ENCODE measurements at regions not wholly inside any gene's neighbourhood (a gene's known extent, or its start where the extent isn't known, plus 50 kb on each side); places are given as distances from the start of the nearest gene placed in this dataset.

- Histone ChIP-seq H3K4me1 (ENCODE audit: insufficient read depth, low read length, severe bottlenecking) (no peaks in the 10 kb centered on the region), H3F3A (ENCODE audit: insufficient read depth, low read length) (no peaks in the 10 kb centered on the region), H3K79me2 (ENCODE audit: insufficient read depth, low read length) (no peaks in the 10 kb centered on the region), H2AFZ (ENCODE audit: low read length) (no peak overlapping the region), H3K4me3 (ENCODE audit: low read depth, low read length, poor library complexity, severe bottlenecking) (no peak overlapping the region), H3K36me3 (ENCODE audit: insufficient read depth, low read length) (no peaks in the 10 kb centered on the region), H3K9me3 (ENCODE audit: low read length) (no peaks in the 10 kb centered on the region), H3K4me2 (ENCODE audit: low read length) (no peak overlapping the region), H3K27ac (ENCODE audit: low read depth, low read length, poor library complexity, severe bottlenecking) (no peak overlapping the region), H3K9ac (ENCODE audit: low read length) (no peak overlapping the region), H3K9me2 (ENCODE audit: low read depth, low read length) (no peaks in the 10 kb centered on the region), H4K20me1 (ENCODE audit: insufficient read depth, low read length) (no peaks in the 10 kb centered on the region), H3K27me3 (ENCODE audit: insufficient read depth, low read length) (no peaks in the 10 kb centered on the region)
- TF ChIP-seq EZH2 (IDR thresholded peaks at IDR 0.05; ENCODE audit: borderline replicate concordance, low read length), result no peak
- no peak for TF ChIP-seq CTCF (IDR thresholded peaks at IDR 0.05; ENCODE audit: low read length)
Measured at GRCh38 chr16:9443864-9444263, 352.4 kb downstream of the HAPSTR1 start.

- TF ChIP-seq CTCF (IDR thresholded peaks at IDR 0.05; ENCODE audit: low read length), result no peak
- no peak for TF ChIP-seq EZH2 (IDR thresholded peaks at IDR 0.05; ENCODE audit: borderline replicate concordance, low read length)
- H3K27me3 ChIP-seq (ENCODE audit: insufficient read depth, low read length), result no peaks in the 10 kb centered on the region
- no peak overlapping the region for H3K27ac ChIP-seq (ENCODE audit: low read depth, low read length, poor library complexity, severe bottlenecking)
- H3K9me2 ChIP-seq (ENCODE audit: low read depth, low read length), result no peaks in the 10 kb centered on the region
- no peaks in the 10 kb centered on the region for H3K36me3 ChIP-seq (ENCODE audit: insufficient read depth, low read length)
- H4K20me1 ChIP-seq (ENCODE audit: insufficient read depth, low read length), result no peaks in the 10 kb centered on the region
- no peak overlapping the region for H3K4me2 ChIP-seq (ENCODE audit: low read length)
- H3F3A ChIP-seq (ENCODE audit: insufficient read depth, low read length), result no peaks in the 10 kb centered on the region
- H3K9me3 ChIP-seq (ENCODE audit: low read length), result no peaks in the 10 kb centered on the region
- H3K4me3 ChIP-seq (ENCODE audit: low read depth, low read length, poor library complexity, severe bottlenecking), result no peak overlapping the region
- H2AFZ ChIP-seq (ENCODE audit: low read length), result no peak overlapping the region
- no peaks in the 10 kb centered on the region for H3K4me1 ChIP-seq (ENCODE audit: insufficient read depth, low read length, severe bottlenecking)
- no peaks in the 10 kb centered on the region for H3K79me2 ChIP-seq (ENCODE audit: insufficient read depth, low read length)
- no peak overlapping the region for H3K9ac ChIP-seq (ENCODE audit: low read length)
Measured at GRCh38 chr16:9446471-9447194, 355.2 kb downstream of the HAPSTR1 start.

- H3K79me2 ChIP-seq (ENCODE audit: insufficient read depth, low read length), result no peaks in the 10 kb centered on the region
- no peaks in the 10 kb centered on the region for H3K4me1 ChIP-seq (ENCODE audit: insufficient read depth, low read length, severe bottlenecking)
- H2AFZ ChIP-seq (ENCODE audit: low read length), result no peak overlapping the region
- no peak overlapping the region for H3K4me2 ChIP-seq (ENCODE audit: low read length)
- no peaks in the 10 kb centered on the region for H4K20me1 ChIP-seq (ENCODE audit: insufficient read depth, low read length)
- H3K4me3 ChIP-seq (ENCODE audit: low read depth, low read length, poor library complexity, severe bottlenecking), result no peak overlapping the region
- no peaks in the 10 kb centered on the region for H3F3A ChIP-seq (ENCODE audit: insufficient read depth, low read length)
- no peaks in the 10 kb centered on the region for H3K9me2 ChIP-seq (ENCODE audit: low read depth, low read length)
- no peak overlapping the region for H3K9ac ChIP-seq (ENCODE audit: low read length)
- H3K9me3 ChIP-seq (ENCODE audit: low read length), result no peaks in the 10 kb centered on the region
- H3K27me3 ChIP-seq (ENCODE audit: insufficient read depth, low read length), result no peaks in the 10 kb centered on the region
- TF ChIP-seq EZH2 (IDR thresholded peaks at IDR 0.05; ENCODE audit: borderline replicate concordance, low read length) (no peak), CTCF (IDR thresholded peaks at IDR 0.05; ENCODE audit: low read length) (no peak)
- H3K27ac ChIP-seq (ENCODE audit: low read depth, low read length, poor library complexity, severe bottlenecking), result no peak overlapping the region
- H3K36me3 ChIP-seq (ENCODE audit: insufficient read depth, low read length), result no peaks in the 10 kb centered on the region
Measured at GRCh38 chr16:9447195-9447551, 355.7 kb downstream of the HAPSTR1 start.

All from OCI-LY1 (cell line).